ENCODE measurements at regions not wholly inside any gene's neighbourhood (a gene's known extent, or its start where the extent isn't known, plus 50 kb on each side); places are given as distances from the start of the nearest gene placed in this dataset.
A peak's percentile ranks its signal among the peaks of the same experiment; 100 is the strongest.

- Histone ChIP-seq H3K27me3 (no peaks in the 10 kb centered on the region), H3K9me3 (no peaks in the 10 kb centered on the region), H3K4me1 (peaks cover 3 to 40% (median 28%) of the 10 kb centered on the region in 4 donors), H3K36me3 (no peaks in the 10 kb centered on the region), H3K27ac (replicated peaks in 1 of 4) (peak overlapping the region; percentile 80 to 84 (median 82)), H3K4me3 (no peak overlapping the region)
- intact Hi-C loops (cut with DNase I): loop anchor here (5.0 kb wide), 1 partner anchor 62 kb away; the partner anchor contains the start of gene GJA1
- DNase-seq (ENCODE audit: extremely low spot score): no peak
- TF ChIP-seq CTCF (IDR thresholded peaks at IDR 0.05): no peak
- no peak for TF ChIP-seq POLR2AphosphoS5 (IDR thresholded peaks at IDR 0.05)
- no peak for TF ChIP-seq EP300 (IDR thresholded peaks at IDR 0.05)
- TF ChIP-seq POLR2A (IDR thresholded peaks at IDR 0.05; ENCODE audit: low read depth): no peak
- 88% methylated on average over 2 of the region's 2 CpGs for WGBS
Observed at GRCh38 chr6:121499666-121500065, 64.2 kb downstream of the GJA1 start.

GRCh38 chr6:121503589-121503991 is 68.1 kb downstream of the GJA1 start:
- Histone ChIP-seq H3K36me3 (no peaks in the 10 kb centered on the region), H3K4me3 (no peak overlapping the region), H3K4me1 (peaks cover 13 to 67% (median 38%) of the 10 kb centered on the region in 4 donors), H3K9me3 (no peaks in the 10 kb centered on the region), H3K27ac (replicated peaks in 1 of 4) (peak overlapping the region; percentile 81 to 87 (median 82)), H3K27me3 (no peaks in the 10 kb centered on the region)
- intact Hi-C loops (cut with DNase I): loop anchor here (5.0 kb wide), 1 partner anchor 66 kb away; the partner anchor contains the start of gene GJA1
- DNase-seq (ENCODE audit: extremely low spot score): no peak
- TF ChIP-seq EP300 (IDR thresholded peaks at IDR 0.05): no peak
- TF ChIP-seq CTCF (IDR thresholded peaks at IDR 0.05): no peak
- TF ChIP-seq POLR2A (IDR thresholded peaks at IDR 0.05; ENCODE audit: low read depth): no peak
- TF ChIP-seq POLR2AphosphoS5 (IDR thresholded peaks at IDR 0.05): no peak
- 32% methylated on average over 2 of the region's 2 CpGs for WGBS

- peak overlapping the region; percentile 81 to 87 (median 82) for H3K27ac ChIP-seq (replicated peaks in 1 of 4)
- H3K4me1 ChIP-seq: peaks cover 13 to 62% (median 35%) of the 10 kb centered on the region in 4 donors
- no peak for DNase-seq (ENCODE audit: extremely low spot score)
- no peaks in the 10 kb centered on the region for H3K9me3 ChIP-seq
- whole genome bisulfite sequencing: 24% methylated on average over 1 of the region's 1 CpG
- intact Hi-C loops (cut with DNase I): loop anchor here (5.0 kb wide), 1 partner anchor 67 kb away; the partner anchor contains the start of gene GJA1
- H3K27me3 ChIP-seq: no peaks in the 10 kb centered on the region
- H3K36me3 ChIP-seq: no peaks in the 10 kb centered on the region
- TF ChIP-seq CTCF (IDR thresholded peaks at IDR 0.05): no peak
- peak; percentile 54 for TF ChIP-seq EP300 (IDR thresholded peaks at IDR 0.05)
- TF ChIP-seq POLR2AphosphoS5 (IDR thresholded peaks at IDR 0.05): peak in 1 of 2 donors; percentile 41
- no peak for TF ChIP-seq POLR2A (IDR thresholded peaks at IDR 0.05; ENCODE audit: low read depth)
- no peak overlapping the region for H3K4me3 ChIP-seq
Observed at GRCh38 chr6:121504227-121504626, 68.8 kb downstream of the GJA1 start.

GRCh38 chr6:121505284-121505683 is 69.8 kb downstream of the GJA1 start:
- Histone ChIP-seq H3K4me1 (peaks cover 13 to 54% (median 34%) of the 10 kb centered on the region in 4 donors), H3K9me3 (no peaks in the 10 kb centered on the region), H3K36me3 (no peaks in the 10 kb centered on the region), H3K27ac (replicated peaks in 1 of 4) (peak overlapping the region; percentile 81 to 87 (median 82)), H3K27me3 (no peaks in the 10 kb centered on the region), H3K4me3 (no peak overlapping the region)
- TF ChIP-seq EP300 (IDR thresholded peaks at IDR 0.05): no peak
- TF ChIP-seq POLR2A (IDR thresholded peaks at IDR 0.05; ENCODE audit: low read depth): no peak
- TF ChIP-seq POLR2AphosphoS5 (IDR thresholded peaks at IDR 0.05): no peak
- TF ChIP-seq CTCF (IDR thresholded peaks at IDR 0.05): no peak
- intact Hi-C loops (cut with DNase I): no loop called here
- DNase-seq (ENCODE audit: extremely low spot score): no peak
- 100% methylated on average over 2 of the region's 2 CpGs for WGBS
